Esophagus mucosa (tissue), 1 donor: ENCODE measurements at regions not wholly inside any gene's neighbourhood (a gene's known extent, or its start where the extent isn't known, plus 50 kb on each side); places are given as distances from the start of the nearest gene placed in this dataset.
"Not testable (repeated sequence)": the region's sequence is repeated elsewhere in the genome, so short reads cannot be mapped to it uniquely, and the experiment has no call there.

Experiments
- ATAC-seq: fragments of 200-7000 bp; cut with Tn5 transposase; one replicate; pipeline ENCODE4 v1.9.1; 2020
- donor health status: DM: yes; HTN: yes; CAD: no.

- ATAC-seq: no peak
Observed at GRCh38 chr2:147001061-147001460, 843.8 kb upstream of the ACVR2A start.

GRCh38 chr2:147000151-147000550, 844.7 kb upstream of the ACVR2A start:
- ATAC-seq: not testable (repeated sequence)

- peak; percentile 67 for ATAC-seq
Observed at GRCh38 chr2:146997945-146998344, 846.9 kb upstream of the ACVR2A start.

GRCh38 chr2:146997488-146997887, 847.3 kb upstream of the ACVR2A start:
- ATAC-seq: no peak

GRCh38 chr2:146994246-146994645, 850.6 kb upstream of the ACVR2A start:
- no peak for ATAC-seq

GRCh38 chr2:146992466-146992865, 852.4 kb upstream of the ACVR2A start:
- ATAC-seq: no peak

- no peak for ATAC-seq
Observed at GRCh38 chr2:146992057-146992456, 852.8 kb upstream of the ACVR2A start.

GRCh38 chr2:146990311-146991054, 854.3 kb upstream of the ACVR2A start:
- no peak for ATAC-seq

- ATAC-seq: no peak
Observed at GRCh38 chr2:146989741-146990140, 855.1 kb upstream of the ACVR2A start.

- no peak for ATAC-seq
Observed at GRCh38 chr2:146987996-146988395, 856.8 kb upstream of the ACVR2A start.

GRCh38 chr2:146986161-146986560, 858.7 kb upstream of the ACVR2A start:
- ATAC-seq: peak; percentile 83

GRCh38 chr2:146985753-146986152, 859.1 kb upstream of the ACVR2A start:
- no peak for ATAC-seq

GRCh38 chr2:146984014-146984413, 860.8 kb upstream of the ACVR2A start:
- ATAC-seq: no peak

GRCh38 chr2:146982393-146982846, 862.4 kb upstream of the ACVR2A start:
- ATAC-seq: peak; percentile 71

GRCh38 chr2:146981921-146982320, 862.9 kb upstream of the ACVR2A start:
- no peak for ATAC-seq

- no peak for ATAC-seq
Observed at GRCh38 chr2:146979746-146980145, 865.1 kb upstream of the ACVR2A start.

- no peak for ATAC-seq
Observed at GRCh38 chr2:146978577-146979555, 866.0 kb upstream of the ACVR2A start.

GRCh38 chr2:146970981-146971380, 873.8 kb upstream of the ACVR2A start:
- ATAC-seq: not testable (repeated sequence)

GRCh38 chr2:146969703-146970102, 875.1 kb upstream of the ACVR2A start:
- not testable (repeated sequence) for ATAC-seq

GRCh38 chr2:146964494-146964893, 880.3 kb upstream of the ACVR2A start:
- no peak for ATAC-seq

GRCh38 chr2:146954544-146954943, 890.3 kb upstream of the ACVR2A start:
- ATAC-seq: no peak

GRCh38 chr2:146952696-146953095, 892.1 kb upstream of the ACVR2A start:
- no peak for ATAC-seq

GRCh38 chr2:146950911-146951310, 893.9 kb upstream of the ACVR2A start:
- ATAC-seq: no peak

- ATAC-seq: no peak
Observed at GRCh38 chr2:146950361-146950760, 894.5 kb upstream of the ACVR2A start.
